Esophagus mucosa (tissue), 1 donor: ENCODE measurements at regions not wholly inside any gene's neighbourhood (a gene's known extent, or its start where the extent isn't known, plus 50 kb on each side); places are given as distances from the start of the nearest gene placed in this dataset.

ENCODE experiments used
- ATAC-seq: fragments of 200-7000 bp; cut with Tn5 transposase; one replicate; pipeline ENCODE4 v1.9.1; 2020
- donor health status: DM: yes; HTN: yes; CAD: no.

DNA sequence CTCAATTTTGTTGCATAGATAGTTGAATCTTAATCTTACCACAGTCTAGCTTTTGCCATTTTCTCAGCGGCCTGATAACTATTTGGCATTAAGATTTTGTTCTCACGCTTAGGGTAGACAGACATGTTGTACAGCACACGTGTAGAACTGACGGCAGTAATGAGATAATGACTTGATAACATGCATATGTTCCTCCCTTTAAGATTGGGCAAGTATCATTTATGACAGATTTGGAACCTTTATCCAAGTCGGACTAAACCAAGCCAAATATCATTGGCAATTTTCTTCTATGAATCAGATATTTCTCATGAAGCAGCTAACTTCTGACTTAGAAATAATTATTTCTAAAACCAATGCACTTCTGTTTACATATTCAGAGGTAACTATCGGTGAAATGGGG is 205.5 kb downstream of the NDFIP2 start:
- no peak for ATAC-seq

DNA sequence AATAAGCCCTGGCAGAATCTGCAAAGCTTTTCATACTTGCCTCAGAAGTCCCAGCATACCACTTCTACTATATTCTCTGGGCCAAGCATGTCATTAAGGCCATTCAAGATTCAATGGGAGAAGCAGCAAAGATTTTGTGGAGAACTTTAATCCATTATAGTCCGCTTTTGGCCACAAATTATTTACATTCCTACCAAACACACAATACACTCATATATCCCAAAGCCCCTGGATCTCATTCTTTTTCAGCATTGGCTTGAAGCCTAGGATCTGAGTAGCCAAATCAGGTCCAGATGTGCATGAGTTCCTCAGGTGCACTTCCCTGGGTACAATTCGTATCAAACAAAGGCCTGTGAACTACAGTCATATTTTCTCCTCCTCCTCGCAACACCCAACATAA is 203.4 kb downstream of the NDFIP2 start:
- no peak for ATAC-seq

DNA sequence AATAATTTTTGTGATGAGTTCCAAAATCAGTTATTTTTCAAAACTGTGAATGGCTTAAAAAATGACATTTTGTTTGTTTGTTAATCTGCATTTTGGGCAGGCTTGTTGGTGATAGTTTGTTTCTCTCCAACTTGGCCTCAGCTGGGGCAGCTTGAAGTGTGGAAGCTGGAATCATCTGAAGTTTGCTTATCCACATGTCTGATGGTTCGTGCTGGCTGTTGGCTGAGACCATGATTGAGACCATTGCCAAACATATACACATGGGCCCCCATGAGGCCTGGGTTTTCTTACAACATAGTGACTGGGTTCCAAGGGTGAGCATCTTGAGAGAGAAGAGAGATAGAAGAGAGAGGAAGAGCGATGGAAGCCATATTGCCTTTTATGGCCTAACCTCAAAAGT is 201.2 kb downstream of the NDFIP2 start:
- no peak for ATAC-seq

DNA sequence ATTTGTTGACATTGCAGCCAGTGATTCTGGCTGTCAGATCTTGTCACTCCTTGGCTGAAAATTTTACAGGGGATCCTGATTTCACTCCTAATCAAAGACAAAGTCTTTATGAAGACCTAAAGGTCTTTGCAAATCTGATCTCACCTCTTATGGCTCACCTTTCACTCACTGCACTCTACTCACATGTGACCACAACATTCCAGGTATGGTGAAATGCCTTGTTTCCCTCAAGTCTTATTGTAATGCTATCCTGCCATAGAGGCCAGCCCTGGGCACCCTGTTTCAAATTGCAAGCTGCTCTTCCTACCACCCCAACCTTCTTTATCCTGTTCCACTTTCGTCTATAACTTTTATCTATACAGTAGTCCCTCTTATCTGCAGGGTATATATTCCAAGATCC is 200.1 kb downstream of the NDFIP2 start:
- no peak for ATAC-seq

DNA sequence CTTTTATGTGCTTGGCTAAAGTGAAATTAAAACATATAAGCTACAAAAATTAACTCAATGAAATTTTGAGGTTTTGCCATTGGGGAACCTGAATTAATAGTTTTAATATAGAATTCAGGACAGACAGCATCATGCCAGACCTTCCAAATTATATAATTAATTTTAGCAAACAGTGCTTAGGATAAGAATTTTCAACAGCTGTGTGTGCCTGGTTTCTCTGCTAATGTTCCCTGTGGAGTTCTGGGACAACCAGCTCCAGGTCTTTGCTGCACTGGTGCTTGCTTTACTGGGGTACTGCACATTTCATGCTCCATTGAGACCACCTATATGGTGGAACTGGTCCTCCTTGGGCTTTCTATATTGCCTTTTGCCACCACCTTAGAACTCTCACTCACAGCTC is 199.5 kb downstream of the NDFIP2 start:
- ATAC-seq = no peak

DNA sequence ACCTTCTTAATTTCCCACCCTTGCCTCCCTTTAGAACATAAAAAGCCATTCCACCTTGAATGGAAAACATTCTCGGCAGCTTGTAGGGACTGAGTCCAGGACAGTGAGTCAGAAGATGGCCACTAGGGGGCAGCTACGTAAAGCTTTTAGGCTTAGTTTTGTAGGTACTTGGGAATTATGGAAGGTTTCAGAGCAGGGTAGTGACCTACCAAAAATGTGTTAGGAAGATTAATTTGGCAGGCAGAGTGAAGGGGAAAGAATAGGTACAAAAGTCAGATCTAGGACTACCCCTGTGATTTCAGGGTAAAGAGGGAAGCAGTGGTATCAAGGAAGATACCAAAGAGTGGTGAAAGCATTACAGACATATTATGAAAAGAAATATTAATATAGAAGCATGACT is 198.4 kb downstream of the NDFIP2 start:
- ATAC-seq = peak; percentile 65

DNA sequence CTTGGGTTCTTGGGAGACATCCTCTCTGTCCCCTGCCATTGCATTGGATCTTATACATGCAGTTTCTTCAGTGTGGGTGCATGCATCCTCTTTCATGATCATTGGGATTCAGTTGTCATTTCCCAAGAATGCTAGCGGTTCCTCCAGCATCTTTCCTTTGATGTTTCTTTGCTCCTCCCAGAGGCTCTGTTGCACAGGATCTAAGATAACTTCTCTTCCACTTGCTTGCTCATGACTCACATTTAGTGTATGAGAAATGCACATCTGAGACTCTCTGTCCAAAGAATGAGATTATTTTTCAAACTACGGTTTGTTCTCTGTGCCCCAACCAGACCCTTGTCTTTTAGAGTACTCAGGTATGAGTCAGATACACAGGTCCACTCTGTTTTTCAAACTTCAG is 197.1 kb downstream of the NDFIP2 start:
- ATAC-seq = no peak

DNA sequence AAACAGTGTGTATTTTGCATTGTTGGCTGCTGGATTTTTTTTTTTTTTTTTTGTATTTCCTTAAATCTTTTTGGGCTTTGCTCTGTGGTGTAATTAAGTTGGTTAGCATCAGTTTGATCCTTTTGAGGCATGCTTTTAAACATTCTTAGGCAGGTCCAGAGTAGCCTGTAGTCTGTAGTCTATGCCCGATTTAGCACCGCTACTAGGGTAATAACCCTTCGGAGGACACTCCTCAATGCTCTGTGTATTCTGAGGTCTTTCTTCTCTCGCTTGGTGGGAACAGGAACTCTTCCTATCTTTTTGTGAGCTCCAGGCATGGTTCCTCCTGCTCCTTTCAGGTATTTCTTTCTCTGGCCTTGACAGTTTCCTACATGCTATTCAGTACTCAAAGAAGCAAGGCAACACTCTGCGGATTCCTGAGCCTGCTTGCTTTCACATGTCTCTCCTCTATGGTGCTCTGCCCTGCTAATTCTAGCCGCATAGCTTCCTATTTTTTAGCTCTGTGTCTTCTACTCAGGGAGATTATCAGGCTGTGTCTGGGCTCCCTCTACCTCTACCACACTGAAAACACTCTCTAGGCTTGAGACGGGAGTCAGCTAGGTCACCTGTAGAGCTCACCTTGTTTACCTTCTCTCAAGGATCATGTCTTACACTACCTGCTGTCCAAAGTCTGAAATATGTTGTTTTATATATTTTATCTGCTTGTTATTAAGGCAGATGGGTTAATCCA is 195.1 kb downstream of the NDFIP2 start:
- peak; percentile 71 for ATAC-seq

DNA sequence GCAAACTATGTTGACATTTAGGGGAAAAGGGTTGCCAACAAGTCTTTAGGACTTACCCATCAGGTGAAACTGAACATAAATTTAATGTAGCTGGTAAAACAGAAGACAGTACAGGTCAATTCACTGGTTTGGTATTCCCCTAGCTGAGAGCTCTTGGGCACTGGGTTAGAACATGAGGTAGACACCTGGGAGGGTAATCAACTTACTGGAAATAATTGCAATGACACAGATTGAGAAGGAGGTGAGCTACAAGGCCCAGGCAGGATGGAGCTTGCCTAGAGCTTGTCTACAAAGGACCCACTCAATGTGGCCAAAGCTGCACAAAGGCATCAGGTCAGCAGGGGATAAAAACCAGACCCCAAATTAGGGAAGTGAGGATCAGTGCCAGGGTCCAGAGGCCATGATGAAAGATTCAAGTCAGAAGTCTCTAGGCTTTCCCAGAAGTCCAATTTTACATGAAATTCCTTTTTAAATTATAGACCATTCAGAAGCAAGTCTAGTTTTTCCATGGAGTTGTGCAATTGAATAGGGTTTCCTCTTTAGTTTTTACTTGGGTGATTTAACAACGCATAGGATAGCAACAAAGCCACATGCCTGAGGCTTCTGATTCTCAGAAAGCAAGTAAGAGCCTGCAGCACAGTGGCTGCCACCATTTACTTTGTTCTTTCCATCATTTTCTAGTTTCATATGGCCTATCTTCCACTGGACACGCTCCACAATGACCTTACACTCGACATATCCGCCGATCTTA is 194.0 kb downstream of the NDFIP2 start:
- peak; percentile 72 for ATAC-seq

DNA sequence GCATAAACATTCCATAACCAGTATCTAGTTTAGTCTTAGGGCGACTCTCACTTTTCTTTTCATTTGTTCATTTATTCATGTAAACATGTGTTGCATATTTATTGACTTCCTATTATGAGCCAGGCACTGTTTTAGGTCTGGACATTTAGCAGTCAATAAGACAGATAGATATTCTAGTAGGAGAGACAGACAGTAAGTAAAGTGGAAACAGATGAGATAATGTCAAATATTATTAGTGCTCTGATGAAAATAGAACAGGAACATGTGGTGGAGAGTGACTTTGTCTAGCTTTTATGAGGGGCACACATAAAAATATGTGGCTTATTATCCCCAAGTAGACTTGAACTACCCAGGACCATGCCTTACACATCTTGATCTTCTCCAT is 193.0 kb downstream of the NDFIP2 start:
- ATAC-seq = no peak

DNA sequence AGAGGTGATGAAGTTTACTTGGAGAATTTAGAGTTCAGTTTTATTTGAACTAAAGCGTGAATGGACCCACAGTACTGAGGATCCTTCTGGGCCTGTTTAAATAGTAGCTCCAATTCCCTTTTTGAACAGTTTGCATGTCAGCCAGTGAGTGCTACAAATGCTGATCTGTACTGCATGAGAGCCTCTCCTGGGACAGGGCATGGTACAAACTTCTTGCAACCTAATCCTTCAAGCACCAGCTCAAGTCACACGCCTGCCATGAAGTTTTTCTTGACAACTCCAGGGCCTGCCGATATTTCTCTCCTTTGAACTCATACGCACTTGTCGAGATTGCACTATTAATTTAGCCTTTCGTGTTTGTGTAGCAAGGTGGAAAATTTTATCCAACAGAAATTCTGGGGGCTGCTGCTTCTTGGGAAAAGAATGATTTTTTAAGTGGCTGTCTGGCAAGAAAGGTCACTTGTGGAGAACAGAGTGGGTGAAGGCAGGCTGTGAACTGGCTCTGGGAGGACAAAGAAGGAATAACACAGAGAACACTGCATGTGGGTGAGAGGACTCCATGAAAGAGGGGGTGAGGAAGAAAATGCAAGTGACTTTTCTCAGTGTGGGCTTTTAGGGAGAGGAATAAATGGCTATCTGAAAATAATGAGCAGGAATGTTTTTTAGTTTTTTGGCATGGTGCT is 192.5 kb downstream of the NDFIP2 start:
- no peak for ATAC-seq

DNA sequence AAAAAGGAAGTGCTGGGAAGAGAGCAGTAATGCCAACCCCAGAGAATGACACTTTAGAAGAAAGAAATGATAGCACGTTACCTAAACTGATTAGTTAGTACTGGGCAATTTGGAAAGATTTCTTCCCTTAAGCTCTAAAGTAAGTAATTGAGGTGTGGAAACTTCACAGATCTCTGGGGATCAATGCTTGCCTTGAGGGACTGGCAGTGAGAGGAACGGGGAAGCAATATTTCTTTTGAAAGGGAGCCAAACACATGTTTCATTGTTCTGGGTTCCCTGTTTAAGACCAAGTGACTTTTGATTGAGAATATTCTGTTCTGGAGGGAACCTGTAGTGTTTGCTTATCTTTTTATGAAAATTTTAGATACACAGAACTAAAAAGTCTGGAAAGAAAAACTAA is 190.5 kb downstream of the NDFIP2 start:
- ATAC-seq = no peak

DNA sequence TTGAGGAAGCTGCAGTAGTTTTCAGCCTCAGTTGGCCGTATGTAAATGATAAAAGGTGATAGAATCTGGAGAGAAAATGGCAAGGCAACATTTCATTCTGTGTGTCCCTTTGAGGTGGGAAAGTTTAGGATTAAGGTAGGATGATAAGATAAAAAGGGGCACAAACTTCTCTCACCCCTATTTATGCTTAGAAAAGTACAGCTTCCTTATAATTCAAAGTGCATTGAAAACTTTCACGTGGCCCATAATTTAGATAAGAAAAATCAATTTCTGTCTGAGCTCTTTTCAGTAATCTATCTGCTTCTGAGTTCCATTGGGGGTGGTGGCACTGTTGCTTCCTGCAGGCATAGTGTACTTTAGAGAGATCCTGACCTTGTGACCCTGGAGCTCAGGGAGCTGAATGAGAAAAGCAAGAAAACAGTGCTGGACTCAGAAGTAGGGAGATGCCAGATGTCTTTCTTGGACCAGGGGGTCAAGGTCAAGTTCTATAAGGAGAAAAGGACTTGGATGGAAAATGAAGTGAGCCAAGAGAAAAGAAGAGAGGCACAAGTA is 187.3 kb downstream of the NDFIP2 start:
- ATAC-seq = no peak

DNA sequence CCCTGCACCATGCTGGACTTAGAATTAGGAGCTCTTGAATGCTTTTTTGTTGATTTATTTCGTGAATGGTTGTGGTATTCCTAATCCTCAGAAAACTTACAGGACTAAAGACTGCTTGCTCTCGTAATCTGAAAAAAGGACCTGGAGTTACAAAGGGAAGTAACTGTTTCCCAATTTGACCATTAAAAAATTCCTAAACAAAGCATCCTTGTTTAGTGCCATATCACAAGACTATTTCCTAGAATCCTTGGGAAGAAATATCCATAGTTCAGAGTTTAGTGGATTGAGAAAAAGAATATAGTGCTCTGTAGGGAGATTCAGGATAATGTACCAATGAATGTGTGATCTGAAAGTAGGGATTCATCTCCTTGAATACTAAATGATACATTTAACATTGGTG is 186.8 kb downstream of the NDFIP2 start:
- ATAC-seq = no peak

DNA sequence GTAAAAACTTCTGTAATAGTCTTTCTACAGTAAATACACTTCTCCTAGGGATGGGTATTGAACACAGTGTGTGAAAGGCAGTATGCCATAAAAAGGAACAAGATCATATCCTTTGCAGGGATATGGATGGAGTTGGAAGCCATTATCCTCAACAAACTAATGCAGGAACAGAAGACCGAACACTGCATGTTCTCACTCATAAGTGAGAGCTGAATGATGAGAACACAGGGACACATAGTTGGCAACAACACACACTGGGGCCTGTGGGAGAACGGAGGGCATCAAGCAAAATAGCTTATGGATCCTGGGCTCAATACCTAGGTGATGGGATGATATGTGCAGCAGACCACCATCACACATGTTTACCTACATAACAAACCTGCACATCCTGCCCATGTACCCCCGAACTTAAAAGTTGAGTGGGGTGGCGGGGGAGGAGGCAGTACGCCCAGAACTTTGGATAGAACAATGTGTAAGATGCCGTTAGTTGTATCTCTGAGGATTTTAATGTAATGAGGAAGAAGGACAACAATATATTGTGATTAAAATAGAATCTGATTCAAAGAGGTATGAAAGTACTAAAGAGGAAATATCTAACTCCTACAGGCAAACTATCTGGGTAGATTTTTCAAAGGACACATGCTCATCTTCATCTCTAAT is 183.2 kb downstream of the NDFIP2 start:
- no peak for ATAC-seq

DNA sequence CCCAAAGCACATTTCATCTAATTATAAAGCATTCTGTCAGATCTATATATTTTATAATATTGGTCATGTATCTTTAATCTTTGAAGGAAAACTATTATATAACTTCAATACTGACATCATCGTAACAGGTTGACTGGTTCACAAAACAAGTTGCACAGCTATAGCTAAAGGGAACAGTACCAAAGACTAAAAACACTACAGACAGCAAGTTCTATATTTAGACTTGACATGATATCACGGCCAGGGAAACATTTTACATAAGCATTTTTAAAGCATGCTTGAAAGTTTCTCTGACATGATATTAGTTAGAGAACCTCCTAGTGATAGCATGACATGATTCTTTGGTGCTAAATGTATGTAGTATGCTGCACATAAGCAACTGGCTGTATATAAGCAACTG is 182.5 kb downstream of the NDFIP2 start:
- peak; percentile 36 for ATAC-seq

DNA sequence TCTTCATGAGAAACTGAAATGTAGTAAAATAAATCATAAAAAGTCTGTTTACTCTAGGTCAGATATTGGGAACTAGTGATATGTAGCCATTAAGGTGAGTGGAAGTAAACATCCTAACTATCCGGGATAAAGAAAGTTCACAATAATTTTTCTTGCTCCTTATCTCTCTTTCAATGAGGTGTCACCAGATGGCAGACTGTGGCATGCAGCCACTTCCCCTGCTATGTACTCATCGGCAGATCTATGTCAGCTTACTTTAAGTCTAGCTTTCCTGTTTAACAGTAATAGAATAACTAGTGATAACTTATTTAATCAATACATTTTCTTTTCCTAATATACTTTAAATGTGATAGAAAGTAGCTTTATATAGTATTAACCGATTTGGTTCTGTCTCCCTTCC is 181.9 kb downstream of the NDFIP2 start:
- no peak for ATAC-seq

DNA sequence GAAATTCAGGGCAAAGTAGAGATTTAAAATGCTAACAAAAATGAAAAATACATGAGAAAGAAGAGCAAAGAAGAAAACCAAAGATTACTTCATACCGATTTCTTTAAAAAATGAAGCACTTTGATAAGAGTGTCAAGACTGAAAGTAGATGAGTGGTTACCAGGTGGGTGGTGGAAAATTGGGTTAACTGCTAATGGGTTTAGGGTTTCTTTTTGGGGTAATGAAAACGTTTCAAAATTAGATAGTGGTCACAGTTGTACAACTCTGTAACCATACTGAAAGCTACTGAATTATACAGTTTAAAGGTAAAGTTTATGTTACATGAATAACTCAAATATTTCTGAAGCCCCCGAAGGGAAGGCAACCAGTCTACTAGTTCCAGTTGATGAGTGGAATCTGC is 179.4 kb downstream of the NDFIP2 start:
- no peak for ATAC-seq

DNA sequence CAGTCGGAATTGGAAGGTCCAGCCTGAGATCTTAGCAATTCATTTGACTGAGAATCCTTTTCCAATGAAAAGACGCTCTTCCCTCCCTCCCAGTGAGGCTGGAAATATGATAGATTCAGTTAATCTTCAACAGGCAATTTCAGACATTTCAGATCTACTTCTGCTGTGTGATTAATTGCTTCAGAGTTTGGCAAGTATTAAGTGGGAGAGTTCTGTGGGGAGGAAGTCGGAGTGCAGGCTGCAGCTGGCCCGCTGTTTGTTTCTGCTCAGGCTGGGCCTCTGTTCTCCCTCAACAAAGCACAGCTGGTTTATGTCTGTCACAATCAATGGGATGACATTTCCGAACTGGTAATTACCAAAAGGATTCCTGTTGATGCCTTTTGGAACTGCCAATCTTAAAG is 178.2 kb downstream of the NDFIP2 start:
- peak; percentile 95 for ATAC-seq

DNA sequence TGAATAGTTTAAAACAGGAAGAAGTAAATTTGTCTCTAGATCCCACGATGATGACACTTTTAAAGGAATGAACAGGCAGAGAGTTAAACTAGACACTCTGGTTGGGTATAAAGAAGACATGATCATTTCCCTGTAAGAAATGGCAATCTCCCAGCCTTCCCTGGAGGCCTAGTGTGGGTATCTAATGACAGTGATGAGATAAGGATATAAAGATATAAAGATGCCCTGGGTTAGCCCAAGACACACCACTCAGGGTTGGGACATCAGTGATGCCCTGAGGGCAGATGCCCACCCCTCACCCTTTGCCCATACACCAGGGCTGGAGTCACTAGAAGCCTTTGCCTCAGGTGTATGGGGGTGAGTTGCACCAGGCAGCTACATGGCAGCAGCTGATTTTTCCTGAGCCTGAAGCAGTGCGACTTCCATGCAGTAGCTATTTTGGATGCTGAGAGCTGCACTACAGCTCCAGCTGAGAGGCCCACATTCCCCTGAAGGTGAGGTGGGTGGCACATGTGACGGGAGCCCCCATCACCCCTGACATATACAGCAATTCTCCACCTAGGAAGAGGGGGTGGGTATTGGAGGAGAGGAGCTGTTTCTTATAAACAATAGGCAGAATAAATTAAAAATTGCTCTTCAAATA is 177.5 kb downstream of the NDFIP2 start:
- no peak for ATAC-seq

DNA sequence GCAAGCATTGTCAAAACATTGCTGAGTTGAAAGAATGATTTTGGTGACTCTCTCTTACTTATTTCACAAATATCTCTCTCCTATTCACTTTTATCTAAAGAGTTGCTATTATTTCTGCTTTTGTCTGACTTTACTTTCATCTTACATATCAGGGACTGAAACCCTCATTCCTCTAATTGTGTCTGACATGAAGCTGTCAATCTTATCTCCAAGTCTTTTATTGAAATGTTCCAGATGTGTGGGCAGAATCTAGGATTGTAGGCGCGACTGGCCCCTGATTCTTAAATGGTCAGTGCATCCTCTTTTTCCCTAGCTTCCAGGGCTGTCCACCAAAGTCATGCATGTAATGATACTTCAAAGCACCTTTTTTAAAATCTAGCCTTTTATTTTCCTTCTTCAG is 174.6 kb downstream of the NDFIP2 start:
- no peak for ATAC-seq

DNA sequence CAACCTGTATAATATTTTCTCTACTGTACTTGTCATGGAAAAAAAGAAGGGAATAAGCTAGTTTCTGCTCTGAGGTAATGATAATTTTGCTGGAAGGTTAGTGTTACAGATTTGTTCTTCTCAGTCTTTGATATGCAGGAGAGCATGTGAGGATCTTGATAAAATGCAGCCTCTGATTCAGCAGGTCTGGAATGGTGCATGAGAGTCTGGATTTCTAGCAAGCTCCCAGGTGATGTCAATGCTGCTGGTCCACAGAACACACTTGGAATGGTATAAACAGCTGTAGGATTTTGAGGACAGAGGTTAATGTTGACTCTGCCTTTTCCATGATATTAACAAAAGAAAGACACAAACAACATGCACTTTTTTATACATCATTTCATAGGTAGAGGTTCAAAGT is 173.6 kb downstream of the NDFIP2 start:
- no peak for ATAC-seq

DNA sequence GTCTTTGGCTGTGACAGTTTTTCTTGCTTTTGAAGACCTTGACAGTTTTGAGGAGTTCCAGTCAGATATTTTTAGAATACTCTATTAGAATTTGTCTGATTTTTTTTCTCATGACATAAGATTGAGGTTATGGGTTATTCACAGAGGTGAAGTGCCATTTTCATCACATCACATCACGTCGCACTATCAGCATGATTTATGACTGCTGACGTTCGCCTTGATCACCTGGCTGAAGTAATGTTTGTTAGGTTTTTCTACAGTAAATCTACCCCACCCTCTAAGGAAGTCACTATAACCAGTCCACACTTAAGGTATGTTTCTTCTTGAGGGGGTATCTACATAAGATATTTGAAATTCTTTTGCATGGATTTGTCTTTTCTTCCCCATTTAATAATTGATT is 169.7 kb downstream of the NDFIP2 start:
- ATAC-seq = no peak
